ENCODE measurements at regions not wholly inside any gene's neighbourhood (a gene's known extent, or its start where the extent isn't known, plus 50 kb on each side); places are given as distances from the start of the nearest gene placed in this dataset.

DNA sequence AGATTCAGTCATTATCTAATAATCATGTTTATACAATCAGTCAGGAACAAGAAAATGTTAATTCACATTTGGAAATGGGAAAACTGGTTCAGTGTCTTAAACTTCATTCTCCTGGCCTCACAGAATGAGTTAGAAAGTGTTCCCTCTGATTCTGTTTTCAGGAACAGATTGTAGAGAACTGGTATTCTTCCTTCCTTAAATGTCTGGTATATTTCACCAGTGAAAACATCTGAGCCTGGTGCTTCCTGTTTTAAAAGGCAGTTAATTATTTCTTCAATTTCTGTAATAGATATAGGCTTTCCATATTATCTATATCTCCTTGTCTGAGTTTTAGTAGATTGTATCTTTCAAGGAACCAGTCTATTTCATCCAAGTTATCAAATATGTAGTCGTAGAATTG lies 97.1 kb upstream of the TMEM168 start:
- TF ChIP-seq POLR2A (IDR thresholded peaks at IDR 0.05) (no peak), EP300 (IDR thresholded peaks at IDR 0.05) (no peak), POLR2AphosphoS5 (IDR thresholded peaks at IDR 0.05) (no peak)
- TF ChIP-seq, protein P1, sequence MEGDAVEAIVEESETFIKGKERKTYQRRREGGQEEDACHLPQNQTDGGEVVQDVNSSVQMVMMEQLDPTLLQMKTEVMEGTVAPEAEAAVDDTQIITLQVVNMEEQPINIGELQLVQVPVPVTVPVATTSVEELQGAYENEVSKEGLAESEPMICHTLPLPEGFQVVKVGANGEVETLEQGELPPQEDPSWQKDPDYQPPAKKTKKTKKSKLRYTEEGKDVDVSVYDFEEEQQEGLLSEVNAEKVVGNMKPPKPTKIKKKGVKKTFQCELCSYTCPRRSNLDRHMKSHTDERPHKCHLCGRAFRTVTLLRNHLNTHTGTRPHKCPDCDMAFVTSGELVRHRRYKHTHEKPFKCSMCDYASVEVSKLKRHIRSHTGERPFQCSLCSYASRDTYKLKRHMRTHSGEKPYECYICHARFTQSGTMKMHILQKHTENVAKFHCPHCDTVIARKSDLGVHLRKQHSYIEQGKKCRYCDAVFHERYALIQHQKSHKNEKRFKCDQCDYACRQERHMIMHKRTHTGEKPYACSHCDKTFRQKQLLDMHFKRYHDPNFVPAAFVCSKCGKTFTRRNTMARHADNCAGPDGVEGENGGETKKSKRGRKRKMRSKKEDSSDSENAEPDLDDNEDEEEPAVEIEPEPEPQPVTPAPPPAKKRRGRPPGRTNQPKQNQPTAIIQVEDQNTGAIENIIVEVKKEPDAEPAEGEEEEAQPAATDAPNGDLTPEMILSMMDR (IDR thresholded peaks at IDR 0.05), result no peak

Measured in gastroesophageal sphincter (tissue), 3 donors.